ENCODE measurements at regions not wholly inside any gene's neighbourhood (a gene's known extent, or its start where the extent isn't known, plus 50 kb on each side); places are given as distances from the start of the nearest gene placed in this dataset.
A peak's percentile ranks its signal among the peaks of the same experiment; 100 is the strongest.
"Not testable (repeated sequence)": the region's sequence is repeated elsewhere in the genome, so short reads cannot be mapped to it uniquely, and the experiment has no call there.

GRCh38 chr15:101965860-101966259 is 153.9 kb downstream of the OR4F15 start:
- H2AFZ ChIP-seq (ENCODE audit: low read length); H3K27me3 ChIP-seq (ENCODE audit: control insufficient read depth in 1 of 2, insufficient read depth in 2 of 2, low read length in 2 of 2); FAIRE-seq; POLR2A ChIA-PET; ATAC-seq; intact Hi-C loops (cut with micrococcal nuclease; ENCODE audit: unreplicated experiment); H3K4me1 ChIP-seq (ENCODE audit: insufficient read depth, low read length); CTCF ChIA-PET (ENCODE audit: low intra/inter-chr PET ratio, low total read pairs); in situ Hi-C loops (cut with HindIII; ENCODE audit: extremely low pct_ligation_motif_present, low pct_unique_long_range_greater_than_20kb); H4K20me1 ChIP-seq (ENCODE audit: insufficient read depth, low read length); H3K9me3 ChIP-seq (ENCODE audit: low read length); DNase-seq (ENCODE audit: low spot score); H3K4me2 ChIP-seq (ENCODE audit: low read depth, low read length); H3K79me2 ChIP-seq (ENCODE audit: insufficient read depth, low read length); H3K4me3 ChIP-seq (replicated peaks in 1 of 3; ENCODE audit: insufficient read depth in 1 of 3, low read depth in 2 of 3, low read length in 3 of 3); H3K9ac ChIP-seq (ENCODE audit: insufficient read depth, low read depth, low read length); BruUV-seq (replicated peaks); H3K36me3 ChIP-seq (replicated peaks in 1 of 2; ENCODE audit: control insufficient read depth in 1 of 2, insufficient read depth in 2 of 2, low read length in 2 of 2); H3K27ac ChIP-seq (ENCODE audit: extremely low read length, insufficient read depth, low read length): not testable (repeated sequence)
- 98% methylated on average over 6 of the region's 8 CpGs for WGBS (ENCODE audit: low lambda C conversion rate)
- TF ChIP-seq ZNF768 (CRISPR knock-in tag; IDR thresholded peaks at IDR 0.05) (peak; percentile 59; the same call in 1 of the 2 replicates), RBFOX2 (IDR thresholded peaks at IDR 0.05; ENCODE audit: low read depth, low read length) (0 out of 2 replicates have a peak, but pooled peaks have one; percentile 38), MYC (CRISPR knock-in tag; IDR thresholded peaks at IDR 0.05; ENCODE audit: borderline replicate concordance) (0 out of 2 replicates have a peak, but pooled peaks have one; percentile 32)

- H2AFZ ChIP-seq (ENCODE audit: low read length); H3K9me3 ChIP-seq (ENCODE audit: low read length); H3K27ac ChIP-seq (ENCODE audit: extremely low read length, insufficient read depth, low read length); H3K4me1 ChIP-seq (ENCODE audit: insufficient read depth, low read length); H3K9ac ChIP-seq (ENCODE audit: insufficient read depth, low read depth, low read length); H3K4me2 ChIP-seq (ENCODE audit: low read depth, low read length); ATAC-seq; H3K79me2 ChIP-seq (ENCODE audit: insufficient read depth, low read length); FAIRE-seq; H3K27me3 ChIP-seq (ENCODE audit: control insufficient read depth in 1 of 2, insufficient read depth in 2 of 2, low read length in 2 of 2); CTCF ChIA-PET (ENCODE audit: low intra/inter-chr PET ratio, low total read pairs); in situ Hi-C loops (cut with HindIII; ENCODE audit: extremely low pct_ligation_motif_present, low pct_unique_long_range_greater_than_20kb); intact Hi-C loops (cut with micrococcal nuclease; ENCODE audit: unreplicated experiment); POLR2A ChIA-PET; DNase-seq (ENCODE audit: low spot score); H3K4me3 ChIP-seq (replicated peaks in 1 of 3; ENCODE audit: insufficient read depth in 1 of 3, low read depth in 2 of 3, low read length in 3 of 3); BruUV-seq (replicated peaks); H4K20me1 ChIP-seq (ENCODE audit: insufficient read depth, low read length); H3K36me3 ChIP-seq (replicated peaks in 1 of 2; ENCODE audit: control insufficient read depth in 1 of 2, insufficient read depth in 2 of 2, low read length in 2 of 2): not testable (repeated sequence)
- 97% methylated on average over 1 of the region's 5 CpGs for WGBS (ENCODE audit: low lambda C conversion rate)
Observed at GRCh38 chr15:101967364-101967763, 155.4 kb downstream of the OR4F15 start.

Data from HepG2 (cell line).